Kidney (tissue), 13 donors: ENCODE measurements at regions not wholly inside any gene's neighbourhood (a gene's known extent, or its start where the extent isn't known, plus 50 kb on each side); places are given as distances from the start of the nearest gene placed in this dataset.
A peak's percentile ranks its signal among the peaks of the same experiment; 100 is the strongest.

Experiments
- DNase-seq, 5 donors: peaks; one replicate each; pipeline ENCODE4 v3.0.0-alpha.2; 2013 to 2020
- FAIRE-seq: peaks from 2 replicates; lab custom pipeline; 2012; peaks lifted over from hg19 to GRCh38; lab: Jason Lieb, UNC
- H3K27ac ChIP-seq, 2 donors: one replicate each; pipeline ENCODE4 v1.7.0; 2013; ENCODE audit warnings: low read depth in 2 of 2, low read length in 2 of 2, inconsistent platforms in 1 of 2
- H3K27me3 ChIP-seq: one replicate; pipeline ENCODE4 v1.7.1; 2013; ENCODE audit warnings: low read length, inconsistent platforms; ENCODE audit not compliant: control insufficient read depth, insufficient read depth
- H3K36me3 ChIP-seq, 3 donors: one replicate each; pipeline versions ENCODE4 v1.7.0 to v1.7.1; 2013; ENCODE audit warnings: low read length in 3 of 3, control low read depth in 1 of 3, inconsistent platforms in 1 of 3; ENCODE audit not compliant: insufficient read depth in 3 of 3, control insufficient read depth in 2 of 3
- H3K4me1 ChIP-seq, 3 donors: one replicate each; pipeline versions ENCODE4 v1.7.0 to v1.7.1; 2013; ENCODE audit warnings: low read length in 3 of 3, inconsistent platforms in 1 of 3, low read depth in 1 of 3; ENCODE audit not compliant: control insufficient read depth in 2 of 3, insufficient read depth in 2 of 3
- H3K4me3 ChIP-seq, 3 donors: one replicate each; pipeline versions ENCODE4 v1.7.0 to v1.8.1; 2013; ENCODE audit warnings: low read length in 3 of 3, control low read depth in 1 of 3, inconsistent platforms in 1 of 3
- H3K9ac ChIP-seq, 3 donors: one replicate each; pipeline versions ENCODE4 v1.7.0 to v1.7.1; 2013; ENCODE audit warnings: low read length in 3 of 3, control low read depth in 1 of 3, inconsistent platforms in 1 of 3
- H3K9me3 ChIP-seq, 3 donors: one replicate each; pipeline versions ENCODE4 v1.7.0 to v1.7.1; 2013; ENCODE audit warnings: low read length in 3 of 3, control low read depth in 1 of 3, inconsistent platforms in 1 of 3; ENCODE audit not compliant: control insufficient read depth in 2 of 3, insufficient read depth in 1 of 3
- CTCF ChIP-seq: IDR thresholded peaks from 3 replicates; pipeline ENCODE4 v1.5.1; 2012; ENCODE audit warnings: mild to moderate bottlenecking, moderate library complexity, borderline replicate concordance; ENCODE audit not compliant: insufficient read depth; ENCODE audit errors: extremely low read depth
- intact Hi-C: fragments of 100-400 bp; cut with DNase I; formaldehyde crosslinking; loops from one replicate; pipeline ENCODE4 v1.11.1; 2022
- donor health status: control.
- donor health status: control.
- donor health status: control.
- donor health status: control.
- donor health status: control.
- donor health status: DM: yes; HTN: yes; CAD: no.
- donor health status: Normal renal cell carcinoma (clear cell type).

- no peak for TF ChIP-seq CTCF
- DNase-seq (no peak), FAIRE-seq (no peak)
- no peaks in the 10 kb centered on the region for H3K9me3 ChIP-seq
- intact Hi-C loops: no loop called here
- no peaks in the 10 kb centered on the region for H3K4me1 ChIP-seq
- no peak overlapping the region for H3K27ac ChIP-seq
- no peaks in the 10 kb centered on the region for H3K36me3 ChIP-seq
- no peak overlapping the region for H3K9ac ChIP-seq
- no peaks in the 10 kb centered on the region for H3K27me3 ChIP-seq
- H3K4me3 ChIP-seq: no peak overlapping the region
These were observed 382.8 kb downstream of the KLHL4 start for GRCh38 chrX:87900320-87900908.

GRCh38 chrX:87901060-87901459 is 383.5 kb downstream of the KLHL4 start:
- intact Hi-C loops: no loop called here
- DNase-seq: peak in 1 of 5 donors; percentile 9
- no peak for FAIRE-seq

GRCh38 chrX:87914726-87915125 is 397.1 kb downstream of the KLHL4 start:
- Histone ChIP-seq H3K36me3 (no peaks in the 10 kb centered on the region), H3K27me3 (no peaks in the 10 kb centered on the region), H3K4me3 (no peak overlapping the region), H3K9me3 (no peaks in the 10 kb centered on the region), H3K27ac (no peak overlapping the region), H3K4me1 (no peaks in the 10 kb centered on the region), H3K9ac (no peak overlapping the region)
- intact Hi-C loops: no loop called here
- no peak for TF ChIP-seq CTCF
- no peak for FAIRE-seq
- DNase-seq: no peak

More at GRCh38 chrX:87901060-87901459, 383.5 kb downstream of the KLHL4 start:
- H3K9me3 ChIP-seq: no peaks in the 10 kb centered on the region
- no peak overlapping the region for H3K4me3 ChIP-seq
- no peak overlapping the region for H3K27ac ChIP-seq
- no peaks in the 10 kb centered on the region for H3K27me3 ChIP-seq
- TF ChIP-seq CTCF: no peak
- H3K9ac ChIP-seq: no peak overlapping the region
- H3K4me1 ChIP-seq: no peaks in the 10 kb centered on the region
- no peaks in the 10 kb centered on the region for H3K36me3 ChIP-seq

- Histone ChIP-seq H3K9me3 (no peaks in the 10 kb centered on the region), H3K36me3 (no peaks in the 10 kb centered on the region), H3K9ac (no peak overlapping the region), H3K4me1 (no peaks in the 10 kb centered on the region), H3K27me3 (no peaks in the 10 kb centered on the region), H3K4me3 (no peak overlapping the region), H3K27ac (no peak overlapping the region)
- no peak for TF ChIP-seq CTCF
- DNase-seq (peak in 2 of 5 donors; percentile 12 to 15), FAIRE-seq (no peak)
- intact Hi-C loops: no loop called here
These were observed 407.0 kb downstream of the KLHL4 start for GRCh38 chrX:87924619-87925018.
